Endothelial cell of umbilical vein (primary cell): ENCODE measurements at regions not wholly inside any gene's neighbourhood (a gene's known extent, or its start where the extent isn't known, plus 50 kb on each side); places are given as distances from the start of the nearest gene placed in this dataset.

ENCODE experiments used
- EZH2 ChIP-seq: IDR thresholded peaks from 2 replicates; pipeline ENCODE4 v1.6.1; 2012; ENCODE audit warnings: borderline replicate concordance, low read depth, mild to moderate bottlenecking, moderate library complexity, low read length, inconsistent platforms; ENCODE audit not compliant: severe bottlenecking
- FOS ChIP-seq: IDR thresholded peaks from 2 replicates; pipeline ENCODE4 v1.6.1; 2011; ENCODE audit warnings: mild to moderate bottlenecking, low read length, moderate library complexity, borderline replicate concordance; ENCODE audit not compliant: insufficient read depth
- GATA2 ChIP-seq: IDR thresholded peaks from 2 replicates; pipeline ENCODE4 v1.7.0; 2011; ENCODE audit warnings: low read depth, mild to moderate bottlenecking, moderate library complexity, mixed read lengths, low read length; ENCODE audit not compliant: insufficient read length, insufficient read depth
- MAX ChIP-seq: IDR thresholded peaks from 2 replicates; pipeline ENCODE4 v1.6.1; 2011; ENCODE audit not compliant: insufficient read depth, insufficient read length
- POLR2A ChIP-seq: IDR thresholded peaks from 2 replicates; pipeline ENCODE4 v1.6.1; 2012; ENCODE audit warnings: low read depth, mild to moderate bottlenecking, control low read depth, low read length
- POLR2AphosphoS5 ChIP-seq: IDR thresholded peaks from 2 replicates; pipeline ENCODE4 v1.6.1; 2012; ENCODE audit warnings: low read depth, mild to moderate bottlenecking, control low read depth, low read length, moderate library complexity; ENCODE audit not compliant: insufficient read depth
- TF ChIP-seq, protein P1 (sequence below), 2 donors: IDR thresholded peaks; 1 replicate in 1 of 2; 2 replicates in 1 of 2; pipeline ENCODE4 v1.5.1; 2011; ENCODE audit warnings: low read length in 2 of 2, mild to moderate bottlenecking in 2 of 2, moderate library complexity in 2 of 2, control low read depth in 1 of 2, inconsistent platforms in 1 of 2, low read depth in 1 of 2; ENCODE audit not compliant: insufficient read depth in 1 of 2; ENCODE audit errors: extremely low read depth in 1 of 2

DNA sequence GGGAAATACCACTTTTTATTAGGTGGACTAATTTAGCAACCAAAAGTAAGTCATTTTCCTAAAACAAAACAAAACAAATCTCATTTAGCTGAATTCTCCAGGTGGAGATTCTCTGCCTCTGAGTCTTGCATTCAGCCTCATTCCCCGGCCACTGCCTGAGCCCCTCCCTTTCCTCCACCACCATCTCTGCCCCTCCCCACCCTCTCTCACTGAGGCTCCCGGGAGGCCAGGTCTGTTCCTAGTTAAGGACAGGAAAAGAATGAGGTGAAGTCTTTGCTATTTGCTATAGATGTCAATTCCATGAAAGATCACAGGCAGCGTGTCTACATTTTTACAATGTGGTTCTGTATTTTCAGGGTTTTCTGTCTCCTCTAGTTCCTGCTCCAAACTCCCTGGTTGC, 83.0 kb upstream of the SOX11 start:
- no peak for TF ChIP-seq MAX
- TF ChIP-seq POLR2A, result no peak
- TF ChIP-seq, protein P1, sequence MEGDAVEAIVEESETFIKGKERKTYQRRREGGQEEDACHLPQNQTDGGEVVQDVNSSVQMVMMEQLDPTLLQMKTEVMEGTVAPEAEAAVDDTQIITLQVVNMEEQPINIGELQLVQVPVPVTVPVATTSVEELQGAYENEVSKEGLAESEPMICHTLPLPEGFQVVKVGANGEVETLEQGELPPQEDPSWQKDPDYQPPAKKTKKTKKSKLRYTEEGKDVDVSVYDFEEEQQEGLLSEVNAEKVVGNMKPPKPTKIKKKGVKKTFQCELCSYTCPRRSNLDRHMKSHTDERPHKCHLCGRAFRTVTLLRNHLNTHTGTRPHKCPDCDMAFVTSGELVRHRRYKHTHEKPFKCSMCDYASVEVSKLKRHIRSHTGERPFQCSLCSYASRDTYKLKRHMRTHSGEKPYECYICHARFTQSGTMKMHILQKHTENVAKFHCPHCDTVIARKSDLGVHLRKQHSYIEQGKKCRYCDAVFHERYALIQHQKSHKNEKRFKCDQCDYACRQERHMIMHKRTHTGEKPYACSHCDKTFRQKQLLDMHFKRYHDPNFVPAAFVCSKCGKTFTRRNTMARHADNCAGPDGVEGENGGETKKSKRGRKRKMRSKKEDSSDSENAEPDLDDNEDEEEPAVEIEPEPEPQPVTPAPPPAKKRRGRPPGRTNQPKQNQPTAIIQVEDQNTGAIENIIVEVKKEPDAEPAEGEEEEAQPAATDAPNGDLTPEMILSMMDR (IDR thresholded peaks at IDR 0.05; ENCODE audit: extremely low read depth in 1 of 2, insufficient read depth in 1 of 2, low read depth in 1 of 2, low read length in 2 of 2), result no peak
- TF ChIP-seq GATA2, result no peak
- TF ChIP-seq FOS, result no peak
- TF ChIP-seq EZH2, result no peak
- TF ChIP-seq POLR2AphosphoS5, result no peak
